ENCODE measurements at regions not wholly inside any gene's neighbourhood (a gene's known extent, or its start where the extent isn't known, plus 50 kb on each side); places are given as distances from the start of the nearest gene placed in this dataset.

DNA sequence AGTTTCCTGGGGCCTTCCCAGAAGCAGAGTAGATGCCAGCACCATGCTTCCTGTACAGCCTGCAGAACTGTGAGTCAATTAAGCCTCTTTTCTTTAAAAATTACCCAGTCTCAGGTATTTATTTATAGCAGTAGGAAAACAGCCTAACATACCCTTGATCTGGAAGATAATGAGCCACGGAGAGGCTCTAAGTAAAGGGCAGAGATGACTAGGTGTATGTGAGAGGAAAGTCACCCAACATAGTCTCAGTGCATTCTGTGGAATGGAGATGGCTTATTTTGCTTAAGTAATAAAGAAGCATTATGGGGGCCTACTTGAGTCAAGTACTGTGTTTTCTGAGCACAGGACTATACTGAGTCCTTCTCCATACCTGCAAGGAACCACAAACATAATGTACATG lies 199.5 kb downstream of the CPEB2 start:
- H3K27me3 ChIP-seq (ENCODE audit: insufficient read depth), result no peaks in the 10 kb centered on the region
- Mint-ChIP-seq H3K36me3 (ENCODE audit: low read depth) (peaks cover 15% of the 10 kb centered on the region), H3K27ac (no peak overlapping the region), H3K9me3 (peaks cover 23% of the 10 kb centered on the region), H3K4me1 (peaks cover 30% of the 10 kb centered on the region), H3K27me3 (ENCODE audit: insufficient read depth, low read depth, poor library complexity) (no peaks in the 10 kb centered on the region), H3K4me3 (no peak overlapping the region)
- H3K4me1 ChIP-seq (ENCODE audit: insufficient read depth), result peaks cover 26% of the 10 kb centered on the region
- H3K9me2 ChIP-seq (ENCODE audit: insufficient read depth), result peaks cover 4% of the 10 kb centered on the region; the same call in 1 of the 2 replicates
- H3K4me3 ChIP-seq, result no peak overlapping the region
- no peaks in the 10 kb centered on the region for H4K20me1 ChIP-seq (replicated peaks; ENCODE audit: insufficient read depth)
- no peak overlapping the region for H3K4me2 ChIP-seq
- DNase-seq (ENCODE audit: low spot score) (no peak), ATAC-seq (no peak)
- TF ChIP-seq, protein P1, sequence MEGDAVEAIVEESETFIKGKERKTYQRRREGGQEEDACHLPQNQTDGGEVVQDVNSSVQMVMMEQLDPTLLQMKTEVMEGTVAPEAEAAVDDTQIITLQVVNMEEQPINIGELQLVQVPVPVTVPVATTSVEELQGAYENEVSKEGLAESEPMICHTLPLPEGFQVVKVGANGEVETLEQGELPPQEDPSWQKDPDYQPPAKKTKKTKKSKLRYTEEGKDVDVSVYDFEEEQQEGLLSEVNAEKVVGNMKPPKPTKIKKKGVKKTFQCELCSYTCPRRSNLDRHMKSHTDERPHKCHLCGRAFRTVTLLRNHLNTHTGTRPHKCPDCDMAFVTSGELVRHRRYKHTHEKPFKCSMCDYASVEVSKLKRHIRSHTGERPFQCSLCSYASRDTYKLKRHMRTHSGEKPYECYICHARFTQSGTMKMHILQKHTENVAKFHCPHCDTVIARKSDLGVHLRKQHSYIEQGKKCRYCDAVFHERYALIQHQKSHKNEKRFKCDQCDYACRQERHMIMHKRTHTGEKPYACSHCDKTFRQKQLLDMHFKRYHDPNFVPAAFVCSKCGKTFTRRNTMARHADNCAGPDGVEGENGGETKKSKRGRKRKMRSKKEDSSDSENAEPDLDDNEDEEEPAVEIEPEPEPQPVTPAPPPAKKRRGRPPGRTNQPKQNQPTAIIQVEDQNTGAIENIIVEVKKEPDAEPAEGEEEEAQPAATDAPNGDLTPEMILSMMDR (conservative IDR thresholded peaks at IDR 0.05; ENCODE audit: low read depth in 2 of 2), result no peak
- TF ChIP-seq ZNF331 (CRISPR knock-in tag; IDR thresholded peaks at IDR 0.05; ENCODE audit: low read depth), result no peak
- TF ChIP-seq JUNB (IDR thresholded peaks at IDR 0.05; ENCODE audit: unreplicated experiment), result no peak
- TF ChIP-seq, protein P2, sequence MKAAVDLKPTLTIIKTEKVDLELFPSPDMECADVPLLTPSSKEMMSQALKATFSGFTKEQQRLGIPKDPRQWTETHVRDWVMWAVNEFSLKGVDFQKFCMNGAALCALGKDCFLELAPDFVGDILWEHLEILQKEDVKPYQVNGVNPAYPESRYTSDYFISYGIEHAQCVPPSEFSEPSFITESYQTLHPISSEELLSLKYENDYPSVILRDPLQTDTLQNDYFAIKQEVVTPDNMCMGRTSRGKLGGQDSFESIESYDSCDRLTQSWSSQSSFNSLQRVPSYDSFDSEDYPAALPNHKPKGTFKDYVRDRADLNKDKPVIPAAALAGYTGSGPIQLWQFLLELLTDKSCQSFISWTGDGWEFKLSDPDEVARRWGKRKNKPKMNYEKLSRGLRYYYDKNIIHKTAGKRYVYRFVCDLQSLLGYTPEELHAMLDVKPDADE (IDR thresholded peaks at IDR 0.05), result no peak
- no peak for TF ChIP-seq NANOG (IDR thresholded peaks at IDR 0.05; ENCODE audit: borderline replicate concordance)
- TF ChIP-seq EZH2 (IDR thresholded peaks at IDR 0.05; ENCODE audit: low read depth, unreplicated experiment), result no peak
- TF ChIP-seq STAT1 (IDR thresholded peaks at IDR 0.05; ENCODE audit: unreplicated experiment), result no peak
- TF ChIP-seq ZNF114 (CRISPR knock-in tag; IDR thresholded peaks at IDR 0.05), result no peak
- TF ChIP-seq POLR2AphosphoS5 (IDR thresholded peaks at IDR 0.05; ENCODE audit: low read depth), result no peak
- no peak for TF ChIP-seq EZH2phosphoT487 (IDR thresholded peaks at IDR 0.05; ENCODE audit: unreplicated experiment)
- TF ChIP-seq, protein P3, sequence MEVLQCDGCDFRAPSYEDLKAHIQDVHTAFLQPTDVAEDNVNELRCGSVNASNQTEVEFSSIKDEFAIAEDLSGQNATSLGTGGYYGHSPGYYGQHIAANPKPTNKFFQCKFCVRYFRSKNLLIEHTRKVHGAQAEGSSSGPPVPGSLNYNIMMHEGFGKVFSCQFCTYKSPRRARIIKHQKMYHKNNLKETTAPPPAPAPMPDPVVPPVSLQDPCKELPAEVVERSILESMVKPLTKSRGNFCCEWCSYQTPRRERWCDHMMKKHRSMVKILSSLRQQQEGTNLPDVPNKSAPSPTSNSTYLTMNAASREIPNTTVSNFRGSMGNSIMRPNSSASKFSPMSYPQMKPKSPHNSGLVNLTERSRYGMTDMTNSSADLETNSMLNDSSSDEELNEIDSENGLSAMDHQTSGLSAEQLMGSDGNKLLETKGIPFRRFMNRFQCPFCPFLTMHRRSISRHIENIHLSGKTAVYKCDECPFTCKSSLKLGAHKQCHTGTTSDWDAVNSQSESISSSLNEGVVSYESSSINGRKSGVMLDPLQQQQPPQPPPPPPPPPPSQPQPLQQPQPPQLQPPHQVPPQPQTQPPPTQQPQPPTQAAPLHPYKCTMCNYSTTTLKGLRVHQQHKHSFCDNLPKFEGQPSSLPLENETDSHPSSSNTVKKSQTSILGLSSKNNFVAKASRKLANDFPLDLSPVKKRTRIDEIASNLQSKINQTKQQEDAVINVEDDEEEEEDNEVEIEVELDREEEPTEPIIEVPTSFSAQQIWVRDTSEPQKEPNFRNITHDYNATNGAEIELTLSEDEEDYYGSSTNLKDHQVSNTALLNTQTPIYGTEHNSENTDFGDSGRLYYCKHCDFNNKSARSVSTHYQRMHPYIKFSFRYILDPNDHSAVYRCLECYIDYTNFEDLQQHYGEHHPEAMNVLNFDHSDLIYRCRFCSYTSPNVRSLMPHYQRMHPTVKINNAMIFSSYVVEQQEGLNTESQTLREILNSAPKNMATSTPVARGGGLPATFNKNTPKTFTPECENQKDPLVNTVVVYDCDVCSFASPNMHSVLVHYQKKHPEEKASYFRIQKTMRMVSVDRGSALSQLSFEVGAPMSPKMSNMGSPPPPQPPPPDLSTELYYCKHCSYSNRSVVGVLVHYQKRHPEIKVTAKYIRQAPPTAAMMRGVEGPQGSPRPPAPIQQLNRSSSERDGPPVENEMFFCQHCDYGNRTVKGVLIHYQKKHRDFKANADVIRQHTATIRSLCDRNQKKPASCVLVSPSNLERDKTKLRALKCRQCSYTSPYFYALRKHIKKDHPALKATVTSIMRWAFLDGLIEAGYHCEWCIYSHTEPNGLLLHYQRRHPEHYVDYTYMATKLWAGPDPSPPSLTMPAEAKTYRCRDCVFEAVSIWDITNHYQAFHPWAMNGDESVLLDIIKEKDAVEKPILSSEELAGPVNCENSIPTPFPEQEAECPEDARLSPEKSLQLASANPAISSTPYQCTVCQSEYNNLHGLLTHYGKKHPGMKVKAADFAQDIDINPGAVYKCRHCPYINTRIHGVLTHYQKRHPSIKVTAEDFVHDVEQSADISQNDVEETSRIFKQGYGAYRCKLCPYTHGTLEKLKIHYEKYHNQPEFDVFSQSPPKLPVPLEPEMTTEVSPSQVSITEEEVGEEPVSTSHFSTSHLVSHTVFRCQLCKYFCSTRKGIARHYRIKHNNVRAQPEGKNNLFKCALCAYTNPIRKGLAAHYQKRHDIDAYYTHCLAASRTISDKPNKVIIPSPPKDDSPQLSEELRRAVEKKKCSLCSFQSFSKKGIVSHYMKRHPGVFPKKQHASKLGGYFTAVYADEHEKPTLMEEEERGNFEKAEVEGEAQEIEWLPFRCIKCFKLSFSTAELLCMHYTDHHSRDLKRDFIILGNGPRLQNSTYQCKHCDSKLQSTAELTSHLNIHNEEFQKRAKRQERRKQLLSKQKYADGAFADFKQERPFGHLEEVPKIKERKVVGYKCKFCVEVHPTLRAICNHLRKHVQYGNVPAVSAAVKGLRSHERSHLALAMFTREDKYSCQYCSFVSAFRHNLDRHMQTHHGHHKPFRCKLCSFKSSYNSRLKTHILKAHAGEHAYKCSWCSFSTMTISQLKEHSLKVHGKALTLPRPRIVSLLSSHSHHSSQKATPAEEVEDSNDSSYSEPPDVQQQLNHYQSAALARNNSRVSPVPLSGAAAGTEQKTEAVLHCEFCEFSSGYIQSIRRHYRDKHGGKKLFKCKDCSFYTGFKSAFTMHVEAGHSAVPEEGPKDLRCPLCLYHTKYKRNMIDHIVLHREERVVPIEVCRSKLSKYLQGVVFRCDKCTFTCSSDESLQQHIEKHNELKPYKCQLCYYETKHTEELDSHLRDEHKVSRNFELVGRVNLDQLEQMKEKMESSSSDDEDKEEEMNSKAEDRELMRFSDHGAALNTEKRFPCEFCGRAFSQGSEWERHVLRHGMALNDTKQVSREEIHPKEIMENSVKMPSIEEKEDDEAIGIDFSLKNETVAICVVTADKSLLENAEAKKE (CRISPR knock-in tag; IDR thresholded peaks at IDR 0.05), result no peak
- TF ChIP-seq, protein P4, sequence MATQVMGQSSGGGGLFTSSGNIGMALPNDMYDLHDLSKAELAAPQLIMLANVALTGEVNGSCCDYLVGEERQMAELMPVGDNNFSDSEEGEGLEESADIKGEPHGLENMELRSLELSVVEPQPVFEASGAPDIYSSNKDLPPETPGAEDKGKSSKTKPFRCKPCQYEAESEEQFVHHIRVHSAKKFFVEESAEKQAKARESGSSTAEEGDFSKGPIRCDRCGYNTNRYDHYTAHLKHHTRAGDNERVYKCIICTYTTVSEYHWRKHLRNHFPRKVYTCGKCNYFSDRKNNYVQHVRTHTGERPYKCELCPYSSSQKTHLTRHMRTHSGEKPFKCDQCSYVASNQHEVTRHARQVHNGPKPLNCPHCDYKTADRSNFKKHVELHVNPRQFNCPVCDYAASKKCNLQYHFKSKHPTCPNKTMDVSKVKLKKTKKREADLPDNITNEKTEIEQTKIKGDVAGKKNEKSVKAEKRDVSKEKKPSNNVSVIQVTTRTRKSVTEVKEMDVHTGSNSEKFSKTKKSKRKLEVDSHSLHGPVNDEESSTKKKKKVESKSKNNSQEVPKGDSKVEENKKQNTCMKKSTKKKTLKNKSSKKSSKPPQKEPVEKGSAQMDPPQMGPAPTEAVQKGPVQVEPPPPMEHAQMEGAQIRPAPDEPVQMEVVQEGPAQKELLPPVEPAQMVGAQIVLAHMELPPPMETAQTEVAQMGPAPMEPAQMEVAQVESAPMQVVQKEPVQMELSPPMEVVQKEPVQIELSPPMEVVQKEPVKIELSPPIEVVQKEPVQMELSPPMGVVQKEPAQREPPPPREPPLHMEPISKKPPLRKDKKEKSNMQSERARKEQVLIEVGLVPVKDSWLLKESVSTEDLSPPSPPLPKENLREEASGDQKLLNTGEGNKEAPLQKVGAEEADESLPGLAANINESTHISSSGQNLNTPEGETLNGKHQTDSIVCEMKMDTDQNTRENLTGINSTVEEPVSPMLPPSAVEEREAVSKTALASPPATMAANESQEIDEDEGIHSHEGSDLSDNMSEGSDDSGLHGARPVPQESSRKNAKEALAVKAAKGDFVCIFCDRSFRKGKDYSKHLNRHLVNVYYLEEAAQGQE (IDR thresholded peaks at IDR 0.05; ENCODE audit: unreplicated experiment), result no peak
- no peak overlapping the region for H2AFZ ChIP-seq
- H3K79me2 ChIP-seq (replicated peaks; ENCODE audit: insufficient read depth), result no peaks in the 10 kb centered on the region
- H3K36me3 ChIP-seq (ENCODE audit: insufficient read depth), result 0 out of 2 replicates have a peak, but pooled peaks cover 5% of the 10 kb centered on the region
- no peaks in the 10 kb centered on the region for H3F3A ChIP-seq (replicated peaks; ENCODE audit: low read depth)
- H3K27ac ChIP-seq (ENCODE audit: low read depth), result no peak overlapping the region
